Hematopoietic multipotent progenitor cell (in vitro differentiated cells): ENCODE measurements at regions not wholly inside any gene's neighbourhood (a gene's known extent, or its start where the extent isn't known, plus 50 kb on each side); places are given as distances from the start of the nearest gene placed in this dataset.

Experiments used
- DNase-seq, 3 donors: peaks; one replicate each; pipeline ENCODE4 v3.0.0-alpha.2; 2011 to 2015; ENCODE audit warnings: low read depth in 2 of 3, low spot score in 2 of 3

DNA sequence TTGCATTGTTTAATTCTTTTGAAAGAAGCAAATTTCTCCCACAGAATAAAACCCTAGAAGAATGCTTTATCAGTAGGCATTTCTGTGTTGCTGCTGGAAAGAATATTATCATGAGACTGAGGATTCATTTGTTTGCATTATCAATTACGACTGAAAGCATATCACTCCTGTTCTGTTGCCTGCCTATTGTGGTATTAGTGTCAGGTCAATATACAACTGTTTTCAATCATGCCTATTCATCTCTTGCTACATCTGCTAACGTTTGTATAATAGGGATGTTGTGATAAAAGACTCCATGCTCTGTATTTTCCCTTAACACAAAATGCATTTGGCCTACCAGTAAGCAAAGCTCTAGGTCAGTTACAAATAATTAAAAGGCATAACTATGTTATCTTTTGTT is 221.5 kb downstream of the PTPRC start:
- no peak for DNase-seq

DNA sequence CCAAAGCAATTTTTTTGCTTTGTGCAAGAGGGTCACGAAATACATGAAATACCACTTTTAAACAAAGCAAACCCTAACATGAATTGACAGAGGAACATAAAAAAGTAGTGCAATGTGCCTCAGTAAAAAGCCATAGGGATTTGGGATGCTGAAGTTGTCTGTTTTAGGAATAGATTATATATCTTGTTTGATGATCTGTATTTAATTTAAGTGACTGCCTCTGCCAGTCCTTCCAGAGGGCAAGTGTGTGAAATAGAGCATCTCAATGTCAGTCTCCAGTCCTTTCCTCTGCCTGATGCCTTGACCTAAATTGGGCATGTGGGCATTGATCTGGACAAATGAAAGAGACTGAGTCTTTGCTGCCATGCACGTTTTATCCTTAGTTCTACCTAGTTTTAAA is 222.8 kb downstream of the PTPRC start:
- DNase-seq, result no peak

DNA sequence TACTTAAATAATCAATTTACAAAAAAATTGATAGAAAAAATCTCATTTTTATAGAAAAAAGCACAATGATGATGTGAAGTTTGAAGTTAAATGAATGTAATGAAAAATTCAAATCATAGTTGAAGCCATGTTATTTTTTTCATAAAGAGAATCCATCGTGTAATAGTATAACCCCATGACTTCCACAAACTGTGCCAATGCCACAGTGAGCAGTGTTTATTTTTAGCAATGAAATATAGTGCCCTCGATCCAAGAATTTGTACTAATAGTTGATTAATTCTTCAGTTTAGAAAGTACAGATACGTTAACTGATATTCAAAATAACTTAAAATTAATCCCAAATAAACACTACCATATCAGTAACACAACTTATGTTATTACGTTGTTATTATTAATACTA is 225.9 kb downstream of the PTPRC start:
- DNase-seq, result no peak

GRCh38 chr1:198865319-198865718 is 226.5 kb downstream of the PTPRC start:
- no peak for DNase-seq

DNA sequence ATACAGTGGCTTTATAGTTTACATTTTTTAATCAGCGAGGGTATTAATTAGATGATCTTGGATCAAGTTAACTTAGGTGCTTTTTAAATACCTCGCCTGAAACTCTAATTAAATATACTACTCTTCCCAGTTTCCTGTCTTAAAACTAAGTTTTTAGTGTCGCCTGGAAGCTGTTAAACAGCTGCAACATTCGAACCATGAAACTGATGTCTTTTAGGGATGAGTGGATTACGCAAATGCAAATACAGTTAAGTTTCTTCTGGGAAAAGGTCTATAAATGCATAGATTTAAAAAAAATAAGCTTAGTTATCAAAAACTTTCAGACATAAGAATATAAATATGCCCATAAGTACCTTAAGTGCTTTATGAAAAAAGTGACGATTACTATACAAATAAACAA is 228.3 kb downstream of the PTPRC start:
- no peak for DNase-seq

DNA sequence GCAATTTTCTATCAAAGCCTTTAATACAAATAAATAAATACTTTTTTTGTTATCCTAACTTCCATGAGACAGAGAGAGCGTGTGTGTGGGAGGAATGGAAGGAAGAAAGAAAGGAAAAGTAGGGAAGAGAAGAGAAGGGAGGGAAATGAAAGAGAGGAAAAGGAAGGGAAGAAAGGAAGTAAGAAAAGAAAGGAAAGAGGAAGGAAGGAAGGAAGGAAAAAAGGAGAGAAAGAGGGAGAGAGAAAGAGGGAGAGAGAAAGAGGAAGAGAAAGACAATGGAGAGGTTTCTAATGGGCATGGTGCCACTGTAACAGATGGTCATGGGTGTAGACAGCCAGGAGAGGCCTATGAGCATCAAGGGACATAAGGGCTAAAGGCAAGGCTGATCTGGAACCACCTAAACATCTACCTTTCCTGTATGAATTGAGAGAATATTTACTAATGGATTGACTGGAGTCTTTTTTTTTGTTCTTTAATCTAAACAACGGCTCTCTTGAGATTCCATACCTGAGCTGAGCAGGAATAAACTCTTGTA is 234.9 kb downstream of the PTPRC start:
- no peak for DNase-seq

DNA sequence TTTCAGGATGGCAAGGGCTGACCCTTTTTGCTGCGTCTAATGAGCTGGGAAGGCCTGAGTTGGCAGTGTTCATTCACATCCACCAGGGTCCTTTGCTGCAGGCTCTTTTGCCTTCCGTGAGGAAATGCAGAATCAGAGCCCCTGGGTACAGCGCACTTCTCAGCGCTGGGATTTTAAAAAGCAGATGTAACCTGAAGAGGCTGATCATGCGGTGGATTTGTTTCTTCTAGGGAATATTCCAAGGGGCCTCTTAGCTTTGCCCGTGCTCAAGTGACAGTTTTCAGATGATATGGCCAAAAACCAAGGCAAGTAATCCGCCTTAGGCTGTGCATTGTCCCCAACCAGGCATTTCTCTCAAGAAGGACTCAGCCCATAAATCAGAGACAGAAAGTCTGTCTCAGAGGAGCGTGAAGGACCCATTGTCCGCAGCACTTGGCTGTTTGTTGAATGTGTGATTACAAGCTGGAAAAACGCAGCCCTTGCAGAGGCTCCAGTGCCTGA is 237.6 kb downstream of the PTPRC start:
- no peak for DNase-seq

- DNase-seq, result no peak
These were observed 239.7 kb downstream of the PTPRC start for GRCh38 chr1:198878566-198878965.

GRCh38 chr1:198879711-198880306 is 241.0 kb downstream of the PTPRC start:
- no peak for DNase-seq

DNA sequence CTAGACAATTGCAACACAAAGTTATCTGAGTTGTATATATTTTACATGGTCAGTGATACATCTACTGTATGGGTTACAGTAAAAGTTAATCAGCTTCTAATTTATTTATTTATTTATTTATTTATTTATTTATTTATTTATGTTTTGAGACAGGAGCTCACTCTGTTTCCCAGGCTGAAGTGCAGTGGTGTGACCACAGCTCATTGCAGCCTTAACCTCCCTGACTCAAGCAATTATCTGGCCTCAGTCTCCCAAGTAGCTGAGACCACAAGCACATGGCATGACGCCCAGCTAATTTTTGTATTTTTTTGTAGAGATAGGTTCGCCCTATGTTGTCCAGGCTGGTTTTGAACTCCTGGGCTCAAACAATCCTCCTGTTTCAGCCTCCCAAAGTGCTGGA is 241.6 kb downstream of the PTPRC start:
- DNase-seq, result no peak

DNA sequence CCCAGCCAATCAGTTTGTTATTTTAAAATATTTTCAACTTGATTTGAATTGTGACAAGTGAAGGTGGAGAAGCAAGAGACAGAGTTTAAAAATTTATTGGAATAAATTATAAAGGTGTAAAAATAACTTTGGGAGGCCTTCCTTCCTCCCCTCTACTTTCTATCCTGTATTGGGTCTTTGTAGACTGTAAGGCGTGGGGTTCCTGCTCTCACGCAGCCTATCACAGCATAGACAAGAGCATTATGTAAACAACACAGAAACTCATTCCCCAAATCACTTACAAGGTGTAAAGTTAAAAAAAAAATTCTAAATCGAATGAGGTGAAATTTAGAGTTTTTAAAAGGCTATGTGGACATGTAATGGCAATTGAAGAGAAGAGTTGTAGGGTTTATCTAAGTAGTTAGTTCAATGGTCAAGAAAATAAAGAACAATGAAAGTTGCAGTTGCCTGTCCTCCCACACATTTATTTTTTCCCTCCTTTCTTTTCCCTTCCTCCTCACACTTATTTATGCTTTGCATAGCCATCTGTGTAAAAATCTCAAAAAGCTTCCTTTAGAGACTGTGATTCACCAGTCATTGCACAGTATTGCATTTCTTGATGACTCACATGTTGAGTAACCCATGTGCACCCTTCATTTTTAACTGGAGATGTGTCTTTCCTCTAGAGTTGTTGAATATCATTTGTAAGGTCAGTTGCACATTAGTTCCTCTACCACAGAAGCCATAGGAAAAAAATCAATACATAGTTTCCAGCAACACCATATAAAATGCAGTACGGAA is 242.2 kb downstream of the PTPRC start:
- DNase-seq, result peak in 2 of 3 donors; percentile 46 to 47

DNA sequence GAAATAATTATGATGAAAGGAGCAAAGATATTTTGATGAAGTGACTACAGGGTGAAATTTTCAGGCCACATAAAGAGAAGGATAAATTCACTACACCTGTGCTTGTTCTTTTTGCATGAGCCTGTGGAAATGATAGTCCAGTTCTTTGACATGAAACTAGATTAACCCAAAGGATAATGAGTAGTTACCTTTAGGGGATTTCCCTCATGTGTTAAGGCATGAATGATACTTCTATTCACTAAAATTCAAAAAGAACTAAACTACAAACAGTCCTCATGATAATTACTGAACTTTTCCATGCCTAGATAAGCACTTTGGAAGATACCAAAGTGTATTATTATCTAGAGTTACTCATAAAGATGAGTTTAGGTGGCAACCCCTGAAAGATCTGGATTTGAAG is 244.3 kb downstream of the PTPRC start:
- no peak for DNase-seq

- no peak for DNase-seq
These were observed 249.0 kb downstream of the PTPRC start for GRCh38 chr1:198887866-198888265.

DNA sequence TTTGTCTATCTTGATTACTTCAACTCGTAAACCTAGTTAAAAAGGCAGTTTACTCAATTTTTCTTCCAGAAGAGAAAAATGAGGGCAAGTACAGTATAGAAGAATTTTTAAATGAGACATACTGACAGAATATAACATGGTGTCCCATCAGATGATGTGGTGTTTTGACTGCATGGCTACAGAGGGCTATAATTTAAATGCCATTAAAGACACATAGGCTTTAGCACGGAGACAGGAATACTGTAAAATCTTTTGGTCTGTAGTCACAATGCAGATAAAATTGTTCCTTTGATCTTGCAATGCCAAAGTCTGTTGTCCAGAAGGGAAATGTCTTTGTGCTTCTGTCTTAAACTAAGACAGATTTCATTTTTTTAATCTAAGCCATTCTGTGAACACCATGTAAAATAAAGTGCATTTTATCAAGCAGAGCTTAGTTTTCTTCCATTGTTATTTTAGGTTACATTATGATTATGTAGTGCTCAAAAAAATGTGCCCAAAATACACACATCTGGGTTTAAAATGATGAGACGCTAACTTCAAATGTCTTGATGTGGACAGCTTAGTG is 249.6 kb downstream of the PTPRC start:
- DNase-seq, result no peak

DNA sequence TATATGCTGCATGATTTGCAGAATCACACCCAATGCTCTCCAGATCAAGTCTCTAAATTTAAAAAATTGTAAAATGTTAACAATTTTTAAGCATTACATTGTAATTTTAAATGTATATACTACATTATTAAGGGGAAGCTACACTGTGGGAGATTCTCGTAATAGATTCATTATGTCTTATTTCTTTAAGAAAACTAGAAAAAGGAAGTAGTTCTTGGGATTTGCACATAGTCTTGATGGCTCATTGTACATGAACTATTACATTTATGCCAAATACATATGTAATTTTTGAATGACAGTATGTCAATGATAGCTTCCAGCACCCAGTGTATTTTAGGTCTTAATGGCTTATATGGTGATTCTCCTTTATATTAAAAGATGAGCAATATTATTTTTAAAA is 250.3 kb downstream of the PTPRC start:
- DNase-seq, result no peak

- DNase-seq, result no peak
These were observed 250.9 kb downstream of the PTPRC start for GRCh38 chr1:198889749-198890148.

DNA sequence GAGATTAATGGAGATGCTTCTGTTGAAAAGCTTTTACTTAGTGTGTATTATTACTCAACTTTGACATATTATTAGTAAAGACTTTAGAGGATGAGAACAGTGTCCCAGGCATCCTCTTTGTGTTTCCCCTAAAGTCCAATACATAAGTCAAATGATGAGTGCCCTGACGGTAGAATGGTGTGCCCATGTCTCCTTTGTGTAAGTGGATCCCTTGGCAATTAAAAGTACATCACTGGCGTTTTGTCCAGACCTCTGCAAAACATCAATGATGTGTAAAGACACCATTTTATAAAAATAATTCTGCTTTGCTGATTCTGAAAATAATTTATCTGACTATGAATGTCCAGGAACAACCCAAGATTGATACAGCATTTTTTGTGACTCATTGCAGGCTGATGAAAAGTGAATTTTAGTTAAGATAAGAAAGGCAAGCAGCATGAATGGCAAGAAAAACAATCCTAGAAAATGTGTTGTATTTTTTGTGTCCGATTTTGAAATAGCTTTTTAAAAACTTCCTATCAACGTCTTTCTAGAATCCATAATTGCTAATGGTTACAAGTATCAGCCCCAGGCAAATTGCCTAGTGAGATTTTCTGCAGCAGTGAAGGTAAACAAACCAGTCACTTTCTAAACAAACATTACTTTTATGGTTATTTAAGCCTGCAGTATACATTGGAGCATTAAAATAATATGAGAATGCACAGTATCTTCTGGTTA is 251.5 kb downstream of the PTPRC start:
- no peak for DNase-seq

DNA sequence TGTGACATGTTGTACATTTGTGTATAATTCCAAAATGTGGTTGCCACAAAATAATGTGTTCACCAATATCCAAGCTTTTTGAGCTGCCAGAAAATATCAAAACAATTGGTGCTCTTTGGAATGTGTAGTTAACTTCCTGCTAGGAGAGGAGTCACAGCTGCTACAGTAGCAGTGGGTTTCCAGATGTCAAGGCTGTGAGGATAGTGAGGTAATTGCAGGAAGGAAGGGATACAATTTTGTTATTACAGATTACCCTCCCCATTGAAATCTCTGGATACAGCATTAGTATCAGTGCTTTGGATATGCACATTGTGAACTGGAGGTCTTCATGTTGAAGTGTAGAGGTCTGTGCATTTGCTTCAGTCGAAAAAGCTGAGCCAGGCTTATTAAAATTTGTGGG is 253.2 kb downstream of the PTPRC start:
- DNase-seq, result no peak

GRCh38 chr1:198893141-198893540 is 254.3 kb downstream of the PTPRC start:
- DNase-seq, result no peak

- no peak for DNase-seq
These were observed 255.1 kb downstream of the PTPRC start for GRCh38 chr1:198893763-198894444.

DNA sequence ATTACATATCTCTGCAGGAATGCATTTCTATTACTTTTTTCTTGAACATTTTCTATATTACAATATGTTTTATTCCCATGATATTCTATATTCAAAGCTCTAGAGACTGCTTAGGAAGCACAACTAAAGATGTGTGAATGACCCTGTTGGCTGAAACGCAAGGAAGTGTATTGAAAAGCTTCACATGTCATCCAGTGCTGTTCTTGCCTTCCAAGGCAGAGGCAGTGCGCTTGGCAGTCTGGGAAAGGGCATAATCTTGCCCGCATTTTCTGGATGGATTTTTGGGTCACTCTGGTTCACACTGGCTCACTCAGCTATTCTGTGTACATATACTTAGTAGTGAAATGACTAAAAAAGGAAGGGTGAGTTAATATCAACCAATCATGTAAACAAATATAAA is 262.4 kb downstream of the PTPRC start:
- no peak for DNase-seq
